HG03460 (cell line): ENCODE measurements at regions not wholly inside any gene's neighbourhood (a gene's known extent, or its start where the extent isn't known, plus 50 kb on each side); places are given as distances from the start of the nearest gene placed in this dataset.

Experiments
- ATAC-seq: cut with Tn5 transposase; IDR thresholded peaks from one replicate; pipeline ENCODE4 v1.9.1; 2021; ENCODE audit not compliant: unreplicated experiment

DNA sequence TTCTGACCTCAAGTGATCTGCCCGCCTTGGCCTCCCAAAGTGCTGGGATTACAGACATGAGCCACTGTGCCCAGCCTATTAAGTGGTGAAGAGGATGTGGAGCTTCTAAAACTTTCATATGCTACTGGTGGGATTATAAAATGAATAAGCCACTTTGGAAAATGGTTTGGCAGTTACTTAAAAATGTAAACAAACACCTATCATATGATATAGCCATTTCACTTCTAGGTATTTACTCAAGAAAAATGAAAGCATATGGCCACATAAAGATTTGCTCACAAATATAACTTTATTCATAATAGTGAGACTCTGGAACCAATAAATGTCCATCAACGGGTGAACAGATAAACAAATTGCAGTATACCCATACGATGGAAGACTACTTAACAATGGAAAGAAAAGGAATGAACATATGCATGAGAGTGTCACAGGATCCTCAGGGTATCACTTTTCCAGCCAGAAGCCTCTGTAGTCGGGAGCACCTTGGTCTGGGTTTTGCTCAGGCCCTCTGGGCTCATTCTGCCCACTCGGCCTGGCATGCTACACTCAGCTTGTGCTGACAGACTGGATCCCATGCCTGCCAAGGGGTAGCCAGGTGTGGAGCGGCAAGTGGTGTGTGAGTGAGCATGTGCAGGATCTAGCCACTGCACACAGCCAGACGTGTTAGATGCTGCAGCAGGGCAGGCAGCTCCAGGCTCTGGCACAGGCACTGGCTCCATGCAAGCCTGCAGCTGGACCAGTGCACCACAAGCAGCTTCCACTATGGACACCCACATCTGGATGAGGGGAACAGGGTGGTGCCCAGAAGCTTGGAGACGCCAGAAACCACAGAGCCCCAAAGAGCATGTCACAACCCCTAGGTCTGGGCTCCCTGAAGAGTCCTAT, 213.2 kb upstream of the DIO3 start:
- ATAC-seq = no peak

DNA sequence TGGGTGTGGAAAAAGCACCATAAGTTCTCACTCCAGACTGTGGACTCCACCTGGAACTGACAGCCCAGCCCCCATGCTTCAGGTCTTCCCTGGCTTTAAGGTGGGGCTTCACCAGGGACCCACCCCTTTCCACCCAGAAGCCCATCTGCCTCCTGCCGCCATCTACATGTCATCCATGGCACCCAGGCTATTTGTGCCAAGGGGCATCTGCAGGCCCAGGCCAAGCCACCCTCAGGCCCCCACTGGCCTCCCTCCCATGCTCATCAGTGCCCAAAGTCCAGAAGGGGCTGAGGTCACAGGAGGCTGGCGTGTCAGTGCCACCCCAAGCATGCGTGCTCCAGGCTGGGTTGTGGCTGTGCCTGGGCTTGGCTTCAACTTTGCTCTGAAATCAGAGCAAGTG, 212.2 kb upstream of the DIO3 start:
- no peak for ATAC-seq

DNA sequence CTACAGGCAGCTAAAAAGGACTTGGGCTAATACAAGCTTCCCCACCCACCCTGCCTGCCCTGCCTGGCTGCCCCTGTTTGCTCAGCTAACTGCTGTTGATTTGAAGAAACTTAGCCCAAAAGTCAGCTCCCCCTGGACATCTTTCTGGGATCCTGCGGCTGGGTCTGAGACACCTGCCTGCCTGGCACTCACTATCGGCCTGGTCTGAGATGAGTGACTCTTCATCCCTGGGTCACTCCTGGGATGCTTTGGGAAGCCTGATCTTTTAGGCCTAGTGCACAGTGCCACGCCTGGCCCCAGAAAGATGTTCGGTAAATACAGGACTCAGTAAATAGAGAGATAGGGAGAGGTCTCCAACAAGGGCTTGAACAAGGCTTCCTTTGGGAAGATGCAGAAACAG, 211.3 kb upstream of the DIO3 start:
- no peak for ATAC-seq

DNA sequence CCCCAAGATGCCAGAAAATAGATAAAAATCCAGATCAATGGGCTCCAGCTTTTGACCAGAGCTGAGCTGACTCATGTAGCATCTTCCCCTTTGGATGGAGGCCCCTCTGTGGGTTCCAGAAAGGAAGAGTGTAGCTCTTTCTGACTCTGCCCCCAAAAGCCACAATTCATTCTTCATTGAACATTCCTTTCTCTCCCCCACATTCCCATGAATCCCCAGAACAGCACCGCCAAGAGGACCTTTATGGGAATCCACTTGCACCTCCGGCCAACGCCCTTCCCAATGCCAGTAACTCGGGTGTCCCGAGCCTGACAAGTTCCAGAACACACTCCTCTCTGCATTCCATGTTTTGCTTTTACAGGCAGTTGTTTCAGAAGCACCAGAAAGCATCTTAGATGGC, 210.6 kb upstream of the DIO3 start:
- ATAC-seq = no peak

DNA sequence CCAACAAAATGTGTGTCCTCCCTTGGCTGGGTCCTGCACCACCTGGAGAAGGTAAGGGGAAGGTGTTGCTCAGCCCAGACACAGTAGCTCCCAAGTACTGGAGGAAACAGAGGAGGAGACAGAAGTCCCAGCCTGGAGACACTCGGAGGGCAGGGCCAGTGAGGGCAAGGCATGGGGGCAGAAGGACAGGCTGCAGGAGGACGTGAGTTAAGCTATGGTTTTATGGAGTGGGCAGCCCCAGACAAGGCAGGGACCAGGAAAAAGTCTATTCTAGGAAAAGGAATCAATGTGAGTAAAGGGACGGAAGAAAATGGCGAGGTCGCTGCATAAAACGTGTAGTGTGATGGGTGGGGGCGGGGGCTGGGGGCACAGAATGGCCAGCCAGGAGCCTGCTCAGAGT, 210.1 kb upstream of the DIO3 start:
- ATAC-seq = no peak

DNA sequence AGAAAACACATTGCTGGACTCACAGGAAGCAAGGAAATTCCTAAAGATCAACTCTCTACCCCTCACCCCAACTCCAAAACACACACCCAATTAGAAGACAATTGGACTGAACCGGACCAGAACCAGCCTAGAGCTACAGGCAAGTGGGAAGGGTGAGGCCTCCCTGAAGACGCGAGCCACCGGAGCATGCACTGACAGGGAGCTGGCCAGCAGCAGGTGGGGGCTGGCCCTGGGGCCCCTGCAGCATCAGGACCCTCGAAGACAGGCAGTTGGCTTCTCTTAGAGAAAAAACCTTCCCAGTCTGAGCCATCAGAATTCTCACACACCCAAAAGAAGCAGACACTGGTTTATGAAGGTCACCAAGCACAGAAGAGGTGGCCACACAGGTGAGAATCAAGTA, 209.5 kb upstream of the DIO3 start:
- no peak for ATAC-seq

DNA sequence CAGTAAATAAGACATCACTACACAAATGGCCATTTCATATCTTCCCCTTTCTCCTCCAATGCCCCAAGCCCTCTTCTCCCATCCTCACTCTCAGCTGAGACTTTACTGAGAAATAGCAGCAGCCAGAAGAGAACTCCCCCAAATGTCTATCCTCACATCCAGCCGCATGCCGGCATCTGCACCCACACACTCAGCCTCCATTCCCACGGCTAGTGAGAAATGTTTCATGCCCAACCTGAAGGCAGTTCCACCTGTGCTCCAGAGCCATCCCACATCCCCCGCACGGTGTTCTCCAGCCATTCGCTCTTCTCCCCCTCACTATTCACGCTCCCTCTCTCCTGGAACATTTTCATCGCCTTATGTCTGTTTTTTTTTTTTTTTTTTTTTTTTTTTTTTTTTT, 208.7 kb upstream of the DIO3 start:
- ATAC-seq = no peak

DNA sequence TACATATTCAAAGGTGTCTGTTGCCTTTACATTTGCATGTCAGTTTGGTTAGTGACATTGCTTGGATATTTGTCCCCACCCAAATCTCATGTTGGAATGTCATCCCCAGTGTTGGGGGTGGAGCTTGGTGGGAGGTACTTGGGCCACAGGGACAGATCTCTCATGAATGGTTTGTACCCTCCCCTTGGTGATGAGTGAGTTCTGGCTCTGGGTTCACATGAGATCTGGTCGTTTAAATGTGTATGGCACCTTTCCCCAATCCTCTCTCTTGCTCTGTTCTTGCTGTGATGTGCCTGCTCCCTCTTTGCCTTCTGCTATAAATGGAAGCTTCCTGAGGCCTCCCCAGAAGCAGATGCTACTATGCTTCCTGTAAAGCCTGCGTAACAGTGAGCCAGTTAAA, 207.9 kb upstream of the DIO3 start:
- ATAC-seq = no peak

DNA sequence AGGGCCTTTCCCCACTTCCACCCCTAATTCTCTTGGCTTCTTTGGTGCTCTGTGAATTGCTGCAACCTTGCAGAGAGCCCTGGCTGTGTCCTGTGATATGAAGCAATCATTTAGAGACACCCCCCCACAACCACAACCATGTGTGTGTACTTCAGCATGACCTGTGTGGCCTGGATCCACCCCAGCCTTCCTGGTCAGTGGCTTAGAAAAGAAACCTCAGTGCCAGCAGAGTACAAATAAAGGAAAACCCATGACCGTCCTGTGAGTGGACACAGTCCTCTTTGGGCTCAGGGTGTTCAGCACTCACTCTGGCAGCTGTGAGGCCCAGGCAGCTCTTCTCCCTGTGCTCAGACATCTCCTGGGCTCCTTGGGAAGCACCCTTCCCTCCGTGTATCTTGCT, 206.6 kb upstream of the DIO3 start:
- ATAC-seq = no peak

DNA sequence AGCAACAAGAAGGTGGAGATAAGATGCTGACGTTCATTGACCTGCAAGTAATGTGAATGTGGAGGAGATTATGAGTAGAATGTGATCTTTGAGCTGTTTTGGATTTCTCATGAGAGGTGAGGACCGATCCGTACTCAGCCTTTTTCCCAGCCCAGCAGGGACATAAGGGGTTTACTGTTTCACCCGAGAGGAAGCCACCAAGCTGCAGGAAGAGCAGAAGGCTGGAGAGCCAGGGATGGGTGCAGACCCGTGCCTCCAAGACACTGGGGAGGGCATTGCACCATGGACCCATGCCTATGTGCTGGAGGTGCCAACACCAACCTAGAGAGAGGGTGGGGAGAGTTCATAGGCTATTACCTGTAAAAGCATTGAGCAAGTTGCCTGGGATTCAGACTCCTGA, 206.0 kb upstream of the DIO3 start:
- ATAC-seq = no peak

DNA sequence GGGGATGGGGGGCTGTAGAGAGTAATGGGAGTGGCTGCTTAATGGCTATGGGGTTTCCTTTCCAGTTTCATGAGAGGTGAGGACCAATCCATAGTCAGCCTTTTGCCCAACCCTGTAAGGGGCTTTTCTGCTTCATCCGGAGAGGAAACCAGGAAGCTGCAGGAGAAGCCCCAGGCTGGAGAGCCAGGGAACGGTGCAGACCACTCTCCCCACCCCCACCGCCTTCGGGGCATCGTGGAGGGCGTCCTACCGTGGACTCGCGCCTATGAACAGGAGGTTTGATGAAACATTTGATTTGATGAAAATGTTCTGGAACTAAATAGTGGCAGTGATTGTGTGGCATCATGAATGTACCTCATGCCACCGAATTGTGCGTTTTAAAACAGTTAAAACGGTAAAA, 204.3 kb upstream of the DIO3 start:
- ATAC-seq = no peak

DNA sequence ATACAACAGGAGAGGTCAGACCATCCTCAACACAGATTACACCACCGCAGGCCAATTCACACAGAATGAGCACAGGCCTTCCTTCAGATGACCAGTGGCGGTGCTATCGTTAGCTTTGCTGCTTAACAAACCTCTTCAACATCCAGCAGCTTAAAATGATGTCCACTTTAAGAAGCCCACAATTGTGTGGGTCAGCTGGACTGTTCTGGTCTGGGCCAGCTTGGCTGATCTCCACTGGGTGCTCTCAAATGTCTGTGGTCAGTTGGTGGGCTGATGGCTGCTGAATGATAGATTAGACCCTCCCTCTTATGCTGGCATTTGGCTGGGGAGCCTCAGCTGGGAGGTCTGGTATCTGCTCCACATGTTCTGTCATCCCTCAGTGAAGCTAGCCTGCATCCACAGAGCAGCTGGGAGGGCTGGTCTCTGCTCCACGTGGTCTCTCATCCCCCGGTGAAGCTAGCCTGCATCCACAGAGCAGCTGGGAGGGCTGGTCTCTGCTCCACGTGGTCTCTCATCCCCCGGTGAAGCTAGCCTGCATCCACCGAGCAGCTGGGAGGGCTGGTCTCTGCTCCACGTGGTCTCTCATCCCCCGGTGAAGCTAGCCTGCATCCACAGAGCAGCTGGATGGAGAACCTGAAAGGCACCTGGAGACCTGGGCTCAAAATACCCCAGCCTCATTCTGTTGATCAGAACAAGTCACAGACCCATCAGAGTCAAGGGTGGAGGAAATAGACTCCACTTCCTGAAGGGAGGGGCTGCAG, 203.6 kb upstream of the DIO3 start:
- ATAC-seq = no peak

DNA sequence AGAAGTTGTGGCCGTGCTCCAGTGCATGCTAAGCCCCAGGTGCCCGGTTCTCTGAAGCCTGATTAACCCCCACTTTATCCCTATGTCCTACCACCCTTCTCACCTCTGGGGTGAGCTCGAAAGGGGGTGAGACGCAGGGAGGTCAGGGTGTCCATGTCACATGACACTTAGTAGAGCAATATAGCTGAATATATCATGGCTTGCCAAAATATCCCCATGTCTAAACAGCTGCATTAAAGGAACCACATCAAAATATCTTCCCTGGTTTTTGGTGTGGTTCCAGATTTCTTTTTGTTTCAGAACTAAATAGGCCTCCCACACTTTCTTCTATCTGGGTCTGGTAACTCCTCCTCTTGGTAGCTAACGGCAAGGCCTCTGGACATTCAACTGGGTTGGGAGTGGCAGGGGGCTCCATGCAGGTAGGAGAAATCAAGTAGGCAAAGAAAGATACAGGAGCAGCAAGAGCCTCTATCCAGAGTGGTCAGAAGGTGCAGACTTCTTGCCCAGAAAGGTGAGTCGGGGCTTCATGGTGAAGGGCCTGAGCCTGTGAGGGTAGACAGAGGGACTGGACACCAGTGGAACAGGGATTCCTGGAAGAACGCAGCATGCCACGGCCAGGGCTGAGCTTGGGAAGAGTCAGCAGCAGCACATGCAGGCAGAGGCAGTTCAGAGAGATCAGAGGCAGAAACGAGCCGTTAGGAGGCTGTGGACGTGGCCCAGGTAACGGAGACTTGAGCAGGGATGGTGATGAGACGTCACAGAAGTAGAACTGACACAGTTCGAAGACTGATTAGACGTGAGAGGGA, 202.8 kb upstream of the DIO3 start:
- no peak for ATAC-seq

DNA sequence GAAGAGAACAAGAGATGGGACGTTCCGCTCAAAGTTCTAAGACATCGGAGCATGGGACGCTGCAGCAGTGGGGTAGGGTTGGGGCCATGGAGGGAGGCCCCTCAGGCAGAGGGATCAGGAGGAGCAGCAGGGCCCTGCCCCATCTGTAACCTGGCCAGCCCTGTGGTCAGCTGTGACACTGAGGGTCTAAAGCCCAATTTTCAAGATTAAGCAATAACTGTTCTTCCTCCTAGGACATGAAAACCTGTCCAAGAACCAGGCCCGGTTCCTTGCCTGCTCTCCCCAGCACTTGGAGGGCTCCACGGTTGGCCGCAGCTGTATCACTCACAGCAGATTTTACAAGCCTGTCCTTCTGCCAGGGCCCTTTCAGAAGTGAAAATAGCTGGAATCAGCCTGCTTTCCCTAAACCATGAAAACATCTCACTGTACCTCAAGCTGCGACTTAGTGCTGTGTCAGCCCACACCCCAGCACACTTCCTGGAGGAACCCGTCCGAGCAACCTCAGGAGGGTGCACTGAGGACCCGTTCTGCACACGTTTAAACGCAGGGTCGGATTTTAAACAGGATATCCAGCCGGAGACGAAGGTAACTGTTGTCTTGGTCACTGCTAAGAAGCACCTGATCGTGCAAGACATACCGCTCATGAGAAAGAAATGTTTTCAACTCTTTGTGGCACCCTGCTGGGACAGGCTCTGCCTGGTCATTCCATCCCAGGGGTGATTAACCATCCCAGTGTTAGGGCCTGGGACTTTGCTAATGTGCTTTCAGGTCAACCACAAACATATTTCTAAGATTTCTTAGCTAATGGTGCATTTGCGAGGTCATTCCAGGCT, 201.9 kb upstream of the DIO3 start:
- no peak for ATAC-seq

DNA sequence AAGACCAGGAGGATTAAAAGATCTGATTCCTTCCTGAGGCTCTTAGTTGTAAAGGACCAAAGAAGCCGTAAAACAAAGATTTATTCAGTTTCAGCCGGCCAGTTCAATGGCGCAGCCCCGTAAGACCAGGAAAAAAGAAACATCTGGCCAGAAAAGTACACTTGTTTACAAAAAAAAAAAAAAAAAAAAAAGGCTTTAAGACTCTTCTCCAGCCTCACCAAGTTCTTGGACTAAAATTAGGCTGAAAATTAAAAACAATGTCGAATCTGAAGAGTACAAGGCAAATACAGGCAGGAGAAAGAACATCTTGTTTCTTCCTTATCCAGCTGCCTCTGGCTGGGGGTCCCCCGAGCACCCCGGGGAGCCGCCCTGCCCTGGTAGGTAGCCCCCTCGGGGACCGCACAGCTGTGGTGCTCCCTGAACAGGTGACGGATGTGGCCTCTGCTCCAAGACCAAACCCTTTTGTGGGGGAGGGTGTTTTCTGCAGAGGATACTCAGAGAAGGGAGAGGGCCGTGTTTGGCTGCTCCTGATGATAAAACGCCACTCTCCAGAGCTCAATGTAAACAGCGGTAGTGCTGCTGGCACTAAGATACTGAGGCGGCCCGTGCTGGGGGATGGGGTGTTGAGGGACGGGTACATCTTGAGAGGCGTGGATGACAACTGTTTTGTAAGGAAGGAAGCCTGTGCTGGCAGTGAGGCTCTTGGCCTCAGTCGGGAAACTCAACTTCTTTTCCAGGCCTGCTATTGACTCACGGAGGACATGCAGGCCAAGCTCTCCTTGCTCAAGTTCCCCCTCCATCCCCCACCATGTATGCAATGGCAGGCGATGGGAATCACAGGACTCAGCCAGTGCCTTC, 201.0 kb upstream of the DIO3 start:
- ATAC-seq = no peak

DNA sequence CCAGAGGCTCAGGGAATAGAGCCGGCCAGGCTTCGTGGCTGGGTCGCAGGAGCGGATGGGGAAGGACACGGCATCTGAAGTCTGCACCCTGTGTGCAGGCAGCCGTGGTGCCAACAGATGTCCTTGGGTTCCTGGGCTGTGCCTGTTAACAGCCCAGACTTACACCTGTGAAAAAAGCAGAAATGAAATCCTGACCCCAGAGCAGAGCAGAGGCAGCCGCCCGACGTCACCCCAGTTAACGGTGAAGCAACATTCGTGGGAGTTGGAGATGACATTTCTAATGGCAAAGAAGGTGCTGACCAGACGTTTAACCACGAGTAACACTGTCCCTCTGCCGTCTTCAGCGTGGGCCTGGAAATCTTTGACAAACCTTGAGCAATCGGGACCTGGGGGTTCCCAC, 200.3 kb upstream of the DIO3 start:
- ATAC-seq = no peak

DNA sequence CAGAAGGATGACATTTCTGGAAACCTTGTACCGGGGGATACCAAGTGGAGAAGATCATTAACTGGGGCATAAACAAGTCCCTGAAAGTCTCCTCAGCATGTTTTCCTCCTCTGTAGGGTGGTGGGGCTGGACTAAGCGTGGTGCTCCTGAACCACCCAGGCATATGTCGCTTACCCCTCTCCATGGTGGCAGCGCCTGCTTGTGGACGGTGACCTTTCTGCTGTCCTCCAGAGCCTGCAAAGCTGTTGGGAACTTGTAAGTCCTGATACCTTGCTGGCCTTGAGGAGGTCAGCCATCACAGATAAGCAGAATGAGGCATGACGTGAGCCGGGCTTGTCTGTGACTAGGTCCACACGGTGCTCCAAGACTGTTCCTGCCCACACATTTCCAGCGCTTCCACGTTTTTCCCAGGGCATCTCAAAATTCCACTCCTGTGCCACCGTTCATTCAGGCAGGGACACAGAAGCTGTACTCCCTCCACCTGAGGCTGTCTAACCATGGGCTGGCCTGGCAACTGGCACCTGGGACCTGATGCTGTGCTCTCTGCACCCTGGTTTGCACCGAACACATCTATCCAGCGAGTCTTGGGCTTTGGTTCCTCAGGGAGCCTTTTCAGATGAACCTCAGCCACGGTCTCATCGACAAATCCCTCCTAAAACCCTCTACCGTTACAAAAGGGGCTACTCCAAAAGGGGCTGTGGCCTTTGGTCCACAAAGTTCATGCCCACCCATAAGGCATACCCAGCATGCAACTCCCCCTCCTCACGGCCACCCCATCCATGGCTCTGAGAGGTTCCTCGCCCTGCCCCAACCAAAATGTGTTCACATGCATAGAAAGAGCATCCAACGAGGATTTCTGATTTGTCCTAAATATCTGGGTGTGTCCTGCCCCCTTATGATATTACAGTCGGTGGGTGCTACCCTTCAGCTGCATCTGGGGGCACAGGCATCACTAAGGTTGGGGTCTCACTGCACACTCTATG, 199.6 kb upstream of the DIO3 start:
- no peak for ATAC-seq

DNA sequence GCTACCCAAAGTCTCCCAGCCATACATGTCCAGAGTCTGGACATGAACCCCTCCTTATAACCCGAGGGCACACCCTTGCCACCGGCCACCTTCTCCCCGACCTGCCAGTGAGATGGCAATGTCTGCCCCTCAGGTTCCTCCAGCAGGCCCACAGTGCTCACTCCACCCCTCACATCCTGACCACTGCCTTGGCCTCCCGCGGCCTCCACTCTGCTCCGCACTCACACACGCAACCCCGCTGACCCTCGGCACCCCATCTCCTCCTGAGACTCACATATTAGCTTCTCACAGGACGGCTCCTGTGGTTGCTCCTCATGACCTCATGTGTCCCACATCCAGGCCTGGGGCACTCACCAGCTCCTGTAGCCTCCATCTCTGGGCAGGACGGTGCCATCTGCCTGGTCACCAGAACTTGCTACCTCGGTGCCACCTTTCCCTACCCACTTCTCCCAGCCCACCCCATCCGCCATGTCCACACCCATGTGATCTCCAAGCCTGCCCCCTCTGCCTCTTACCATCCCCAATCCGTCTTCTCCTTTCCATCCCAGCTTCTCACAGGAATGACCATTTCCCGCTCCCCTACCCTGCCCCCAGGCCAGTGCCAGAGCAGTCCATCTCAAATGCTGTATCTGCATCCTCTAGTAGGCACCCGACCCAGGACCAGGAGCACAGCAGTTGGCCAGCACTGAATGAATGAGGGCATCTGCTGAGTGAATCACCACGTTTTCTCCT, 198.6 kb upstream of the DIO3 start:
- no peak for ATAC-seq
